OCI-LY7 (cell line): ENCODE measurements at regions not wholly inside any gene's neighbourhood (a gene's known extent, or its start where the extent isn't known, plus 50 kb on each side); places are given as distances from the start of the nearest gene placed in this dataset.

ENCODE experiments used
- CTCF ChIP-seq: fragments of 200-600 bp; sonication (generic); conservative IDR thresholded peaks from 2 replicates; pipeline ENCODE4 v1.5.1; 2014; ENCODE audit warnings: mild to moderate bottlenecking, antibody characterized with exemption, low read length, moderate library complexity, mixed read lengths
- EZH2phosphoT487 ChIP-seq: fragments of 200-600 bp; sonication (generic); IDR thresholded peaks from 2 replicates; pipeline ENCODE4 v1.6.1; 2018; ENCODE audit warnings: low read depth, borderline replicate concordance, mild to moderate bottlenecking, mixed run types, antibody characterized with exemption, low read length, moderate library complexity, mixed read lengths

GRCh38 chr2:17107151-17107550, 411.1 kb downstream of the RAD51AP2 start:
- no peak for TF ChIP-seq CTCF
- TF ChIP-seq EZH2phosphoT487 = no peak
